ENCODE measurements at regions not wholly inside any gene's neighbourhood (a gene's known extent, or its start where the extent isn't known, plus 50 kb on each side); places are given as distances from the start of the nearest gene placed in this dataset.

GRCh38 chr5:106171132-106171531 is 1499.6 kb downstream of the EFNA5 start:
- DNase-seq, result no peak

- no peak for DNase-seq
Observed at GRCh38 chr5:106167766-106168165, 1503.0 kb downstream of the EFNA5 start.

- DNase-seq, result no peak
Observed at GRCh38 chr5:106163233-106163632, 1507.5 kb downstream of the EFNA5 start.

GRCh38 chr5:106159616-106160015 is 1511.1 kb downstream of the EFNA5 start:
- no peak for DNase-seq

GRCh38 chr5:106154280-106154716 is 1516.4 kb downstream of the EFNA5 start:
- DNase-seq, result no peak

GRCh38 chr5:106152569-106152968 is 1518.2 kb downstream of the EFNA5 start:
- no peak for DNase-seq

- no peak for DNase-seq
Observed at GRCh38 chr5:106142116-106142515, 1528.6 kb downstream of the EFNA5 start.

GRCh38 chr5:106140101-106140500 is 1530.6 kb downstream of the EFNA5 start:
- DNase-seq, result no peak

- no peak for DNase-seq
Observed at GRCh38 chr5:106136061-106136460, 1534.7 kb downstream of the EFNA5 start.

- DNase-seq, result no peak
Observed at GRCh38 chr5:106135473-106135872, 1535.3 kb downstream of the EFNA5 start.

GRCh38 chr5:106134549-106134948 is 1536.2 kb downstream of the EFNA5 start:
- DNase-seq, result no peak

- no peak for DNase-seq
Observed at GRCh38 chr5:106127985-106128384, 1542.8 kb downstream of the EFNA5 start.

- DNase-seq, result no peak
Observed at GRCh38 chr5:106127341-106127781, 1543.4 kb downstream of the EFNA5 start.

- no peak for DNase-seq
Observed at GRCh38 chr5:106121972-106122605, 1548.6 kb downstream of the EFNA5 start.

- no peak for DNase-seq
Observed at GRCh38 chr5:106116682-106117081, 1554.1 kb downstream of the EFNA5 start.

GRCh38 chr5:106113922-106114321 is 1556.8 kb downstream of the EFNA5 start:
- DNase-seq, result no peak

GRCh38 chr5:106106384-106106783 is 1564.4 kb downstream of the EFNA5 start:
- DNase-seq, result no peak

- DNase-seq, result no peak
Observed at GRCh38 chr5:106097340-106097739, 1573.4 kb downstream of the EFNA5 start.

GRCh38 chr5:106094839-106095238 is 1575.9 kb downstream of the EFNA5 start:
- DNase-seq, result no peak

- peak; percentile 68 for DNase-seq
Observed at GRCh38 chr5:106094204-106094607, 1576.5 kb downstream of the EFNA5 start.

GRCh38 chr5:106093134-106093533 is 1577.6 kb downstream of the EFNA5 start:
- DNase-seq, result no peak

GRCh38 chr5:106092455-106092854 is 1578.3 kb downstream of the EFNA5 start:
- no peak for DNase-seq

GRCh38 chr5:106089073-106089472 is 1581.7 kb downstream of the EFNA5 start:
- DNase-seq, result no peak

- no peak for DNase-seq
Observed at GRCh38 chr5:106088462-106088861, 1582.3 kb downstream of the EFNA5 start.

- DNase-seq, result no peak
Observed at GRCh38 chr5:106086352-106086751, 1584.4 kb downstream of the EFNA5 start.

Data from DMS 273 treated with DMSO at 0.1 percent for 48 hours (cell line).